ENCODE measurements at regions not wholly inside any gene's neighbourhood (a gene's known extent, or its start where the extent isn't known, plus 50 kb on each side); places are given as distances from the start of the nearest gene placed in this dataset.
A peak's percentile ranks its signal among the peaks of the same experiment; 100 is the strongest.

GRCh38 chr5:91224456-91224855, 158.7 kb downstream of the ARRDC3 start:
- Histone ChIP-seq H3K4me1 (peaks cover 5% of the 10 kb centered on the region), H3K36me3 (no peaks in the 10 kb centered on the region), H3K27ac (no peak overlapping the region), H3K27me3 (no peaks in the 10 kb centered on the region), H3K9me3 (no peaks in the 10 kb centered on the region), H3K4me3 (no peak overlapping the region)
- TF ChIP-seq CTCF (IDR thresholded peaks at IDR 0.05) = no peak
- intact Hi-C loops (cut with DNase I) = no loop called here
- ATAC-seq = no peak
- no peak for DNase-seq

- H3K4me3 ChIP-seq = no peak overlapping the region
- DNase-seq (no peak), ATAC-seq (no peak)
- no peak for TF ChIP-seq CTCF (IDR thresholded peaks at IDR 0.05)
- H3K36me3 ChIP-seq = no peaks in the 10 kb centered on the region
- peaks cover 8% of the 10 kb centered on the region for H3K4me1 ChIP-seq
- no peak overlapping the region for H3K27ac ChIP-seq
- intact Hi-C loops (cut with DNase I) = no loop called here
- no peaks in the 10 kb centered on the region for H3K9me3 ChIP-seq
- H3K27me3 ChIP-seq = no peaks in the 10 kb centered on the region
Measured at GRCh38 chr5:91223886-91224285, 159.2 kb downstream of the ARRDC3 start.

GRCh38 chr5:91222482-91222881, 160.6 kb downstream of the ARRDC3 start:
- peaks cover 8% of the 10 kb centered on the region for H3K4me1 ChIP-seq
- H3K27me3 ChIP-seq = no peaks in the 10 kb centered on the region
- H3K36me3 ChIP-seq = no peaks in the 10 kb centered on the region
- H3K9me3 ChIP-seq = no peaks in the 10 kb centered on the region
- H3K4me3 ChIP-seq = no peak overlapping the region
- TF ChIP-seq CTCF (IDR thresholded peaks at IDR 0.05) = no peak
- intact Hi-C loops (cut with DNase I) = no loop called here
- no peak for ATAC-seq
- DNase-seq = no peak
- no peak overlapping the region for H3K27ac ChIP-seq

GRCh38 chr5:91221917-91222316, 161.2 kb downstream of the ARRDC3 start:
- H3K4me3 ChIP-seq = no peak overlapping the region
- peaks cover 8% of the 10 kb centered on the region for H3K4me1 ChIP-seq
- H3K36me3 ChIP-seq = no peaks in the 10 kb centered on the region
- no peaks in the 10 kb centered on the region for H3K9me3 ChIP-seq
- H3K27me3 ChIP-seq = no peaks in the 10 kb centered on the region
- no peak for TF ChIP-seq CTCF (IDR thresholded peaks at IDR 0.05)
- H3K27ac ChIP-seq = no peak overlapping the region
- intact Hi-C loops (cut with DNase I) = no loop called here
- no peak for DNase-seq
- ATAC-seq = no peak

- Histone ChIP-seq H3K4me1 (peaks cover 8% of the 10 kb centered on the region), H3K4me3 (no peak overlapping the region), H3K27ac (peak overlapping the region; percentile 55), H3K9me3 (no peaks in the 10 kb centered on the region), H3K36me3 (no peaks in the 10 kb centered on the region), H3K27me3 (no peaks in the 10 kb centered on the region)
- peak; percentile 30 for TF ChIP-seq CTCF (IDR thresholded peaks at IDR 0.05)
- intact Hi-C loops (cut with DNase I) = no loop called here
- no peak for DNase-seq
- ATAC-seq = no peak
Measured at GRCh38 chr5:91219803-91220371, 163.2 kb downstream of the ARRDC3 start.
